H1 (cell line): ENCODE measurements at regions not wholly inside any gene's neighbourhood (a gene's known extent, or its start where the extent isn't known, plus 50 kb on each side); places are given as distances from the start of the nearest gene placed in this dataset.

Experiments used
- CHD7 ChIP-seq: fragments of 300-600 bp; sonication (generic); IDR thresholded peaks from 2 replicates; pipeline ENCODE4 v1.7.1; 2012; ENCODE audit warnings: low read length, moderate library complexity, mild to moderate bottlenecking, inconsistent platforms; ENCODE audit not compliant: insufficient replicate concordance
- E2F6 ChIP-seq: IDR thresholded peaks from 2 replicates; pipeline ENCODE4 v1.6.1; 2012; ENCODE audit warnings: inconsistent platforms
- PHF8 ChIP-seq: fragments of 200-600 bp; sonication (generic); conservative IDR thresholded peaks from 2 replicates; pipeline ENCODE4 v1.7.1; 2012; ENCODE audit warnings: low read depth, mild to moderate bottlenecking, inconsistent platforms, low read length, moderate library complexity
- SIRT6 ChIP-seq: IDR thresholded peaks from one replicate; pipeline ENCODE4 v1.7.1; 2012; ENCODE audit warnings: low read length, inconsistent platforms

GRCh38 chrX:116009346-116009745 is 161.2 kb upstream of the AGTR2 start (continued):
- TF ChIP-seq CHD7 = no peak
- TF ChIP-seq PHF8 = no peak
- no peak for TF ChIP-seq E2F6
- no peak for TF ChIP-seq SIRT6
